Right lobe of liver (tissue), 6 donors: ENCODE measurements at regions not wholly inside any gene's neighbourhood (a gene's known extent, or its start where the extent isn't known, plus 50 kb on each side); places are given as distances from the start of the nearest gene placed in this dataset.

Experiments used
- ATAC-seq, 4 donors: fragments of 200-7000 bp; cut with Tn5 transposase; one replicate each; pipeline ENCODE4 v1.9.1; 2020; ENCODE audit warnings: mild to moderate bottlenecking in 4 of 4, moderate library complexity in 4 of 4
- DNase-seq, 3 donors: peaks; one replicate each; pipeline ENCODE4 v3.0.0-alpha.2; 2020
- H3K27ac ChIP-seq, 3 donors: fragments of 200-600 bp; one replicate each; pipeline ENCODE4 v1.8.0; 2022
- H3K27me3 ChIP-seq, 2 donors: fragments of 200-600 bp; one replicate each; pipeline ENCODE4 v1.8.0; 2022
- H3K36me3 ChIP-seq, 4 donors: fragments of 200-600 bp; sonication (generic) in 1 of 4; one replicate each; pipeline versions ENCODE4 v1.5.1 to v1.8.0; 2017 to 2022; ENCODE audit warnings: control low read depth in 1 of 4
- H3K4me1 ChIP-seq, 4 donors: fragments of 200-600 bp; sonication (generic) in 1 of 4; one replicate each; pipeline versions ENCODE4 v1.5.1 to v1.8.0; 2017 to 2022; ENCODE audit warnings: control low read depth in 1 of 4
- H3K4me3 ChIP-seq, 3 donors: fragments of 200-600 bp; one replicate each; pipeline ENCODE4 v1.8.0; 2022
- H3K9me3 ChIP-seq, 4 donors: fragments of 200-600 bp; sonication (generic) in 1 of 4; one replicate each; pipeline versions ENCODE4 v1.5.1 to v1.8.0; 2017 to 2022; ENCODE audit warnings: control low read depth in 1 of 4
- POLR2A ChIP-seq: fragments of 450-650 bp; IDR thresholded peaks from one replicate; pipeline ENCODE4 v1.6.1; 2017; ENCODE audit warnings: antibody characterized with exemption, mild to moderate bottlenecking
- whole genome bisulfite sequencing: methylation state at CpG from one replicate; pipeline ENCODE4 v1.1.6; 2018; ENCODE audit warnings: low coverage, low lambda C conversion rate; ENCODE audit not compliant: insufficient coverage; ENCODE audit errors: missing lambda C conversion rate; 5-methylcytosine and 5-hydroxymethylcytosine counted together
- intact Hi-C, 2 donors: fragments of 100-400 bp; cut with DNase I; formaldehyde crosslinking; loops; one replicate each; pipeline versions ENCODE4 v1.11.2 to v1.14.1; 2022
- TF ChIP-seq, protein P1 (sequence below), 4 donors: fragments of 200-600 bp in 3 of 4; fragments of 450-650 bp in 1 of 4; IDR thresholded peaks; one replicate each; pipeline versions ENCODE4 v1.5.1 to v1.8.0; 2016 to 2022; ENCODE audit warnings: antibody characterized with exemption in 4 of 4, mild to moderate bottlenecking in 2 of 4
- donor health status: DM: no; HTN: yes; CAD: no.
- donor health status: DM: no; HTN: no; CAD: no.
- donor health status: DM: no; HTN: no; CAD: no.
- donor health status: DM: no; HTN: yes; CAD: no.
- donor health status: DM: no; HTN: yes; CAD: no.

DNA sequence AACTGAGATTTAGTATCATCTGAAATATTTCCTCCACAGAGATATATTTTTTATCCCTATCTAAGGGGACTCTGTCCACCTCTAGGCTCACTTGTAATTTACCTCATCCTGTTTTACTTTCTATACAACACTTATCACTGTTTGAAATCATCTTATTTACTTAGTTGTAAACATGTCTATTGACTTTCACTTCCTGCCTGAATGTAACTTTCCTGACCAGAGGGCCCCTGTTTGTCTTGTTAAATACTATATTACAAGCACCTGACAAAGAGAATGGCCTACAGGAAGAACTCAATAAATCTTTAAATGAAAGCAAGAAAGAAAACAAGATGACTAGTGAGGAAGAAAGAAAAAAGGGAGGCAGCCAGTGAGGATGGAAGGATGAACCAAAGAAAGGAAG is 1727.5 kb downstream of the LRRC4C start:
- intact Hi-C loops = no loop called here
- peak in 1 of 4 donors; percentile 35 for ATAC-seq
- H3K36me3 ChIP-seq = no peaks in the 10 kb centered on the region
- no peaks in the 10 kb centered on the region for H3K9me3 ChIP-seq
- TF ChIP-seq, protein P1, sequence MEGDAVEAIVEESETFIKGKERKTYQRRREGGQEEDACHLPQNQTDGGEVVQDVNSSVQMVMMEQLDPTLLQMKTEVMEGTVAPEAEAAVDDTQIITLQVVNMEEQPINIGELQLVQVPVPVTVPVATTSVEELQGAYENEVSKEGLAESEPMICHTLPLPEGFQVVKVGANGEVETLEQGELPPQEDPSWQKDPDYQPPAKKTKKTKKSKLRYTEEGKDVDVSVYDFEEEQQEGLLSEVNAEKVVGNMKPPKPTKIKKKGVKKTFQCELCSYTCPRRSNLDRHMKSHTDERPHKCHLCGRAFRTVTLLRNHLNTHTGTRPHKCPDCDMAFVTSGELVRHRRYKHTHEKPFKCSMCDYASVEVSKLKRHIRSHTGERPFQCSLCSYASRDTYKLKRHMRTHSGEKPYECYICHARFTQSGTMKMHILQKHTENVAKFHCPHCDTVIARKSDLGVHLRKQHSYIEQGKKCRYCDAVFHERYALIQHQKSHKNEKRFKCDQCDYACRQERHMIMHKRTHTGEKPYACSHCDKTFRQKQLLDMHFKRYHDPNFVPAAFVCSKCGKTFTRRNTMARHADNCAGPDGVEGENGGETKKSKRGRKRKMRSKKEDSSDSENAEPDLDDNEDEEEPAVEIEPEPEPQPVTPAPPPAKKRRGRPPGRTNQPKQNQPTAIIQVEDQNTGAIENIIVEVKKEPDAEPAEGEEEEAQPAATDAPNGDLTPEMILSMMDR (IDR thresholded peaks at IDR 0.05) = no peak
- no peak for TF ChIP-seq POLR2A
- H3K27me3 ChIP-seq = no peaks in the 10 kb centered on the region
- H3K4me1 ChIP-seq = no peaks in the 10 kb centered on the region
- no peak for DNase-seq
- no peak overlapping the region for H3K4me3 ChIP-seq
- no peak overlapping the region for H3K27ac ChIP-seq

DNA sequence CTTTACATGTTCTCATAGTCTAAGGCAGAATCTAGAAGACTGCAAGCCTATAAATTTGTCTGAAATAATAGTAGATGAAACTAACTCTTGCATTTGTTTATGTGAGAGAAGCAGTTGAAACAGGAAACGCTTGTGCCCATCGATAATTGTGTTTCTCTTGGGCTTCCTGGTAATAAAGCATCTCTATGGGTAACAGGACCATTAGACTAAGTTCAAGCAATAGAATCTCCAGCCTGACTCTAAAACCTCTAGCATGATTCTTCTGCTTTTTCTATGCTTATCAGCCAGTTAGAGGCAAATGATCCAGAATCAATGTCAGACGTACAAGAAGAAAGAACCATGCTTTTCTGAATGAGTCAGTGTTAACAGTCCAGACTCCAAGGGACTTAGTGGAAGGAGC is 1734.4 kb downstream of the LRRC4C start:
- H3K36me3 ChIP-seq = no peaks in the 10 kb centered on the region
- H3K9me3 ChIP-seq = no peaks in the 10 kb centered on the region
- no peaks in the 10 kb centered on the region for H3K27me3 ChIP-seq
- TF ChIP-seq POLR2A = no peak
- TF ChIP-seq, protein P1 (IDR thresholded peaks at IDR 0.05) = no peak
- DNase-seq (no peak), ATAC-seq (no peak)
- no peak overlapping the region for H3K4me3 ChIP-seq
- no peak overlapping the region for H3K27ac ChIP-seq
- whole genome bisulfite sequencing = 52% methylated on average over 3 of the region's 3 CpGs
- H3K4me1 ChIP-seq = no peaks in the 10 kb centered on the region
- intact Hi-C loops = no loop called here

DNA sequence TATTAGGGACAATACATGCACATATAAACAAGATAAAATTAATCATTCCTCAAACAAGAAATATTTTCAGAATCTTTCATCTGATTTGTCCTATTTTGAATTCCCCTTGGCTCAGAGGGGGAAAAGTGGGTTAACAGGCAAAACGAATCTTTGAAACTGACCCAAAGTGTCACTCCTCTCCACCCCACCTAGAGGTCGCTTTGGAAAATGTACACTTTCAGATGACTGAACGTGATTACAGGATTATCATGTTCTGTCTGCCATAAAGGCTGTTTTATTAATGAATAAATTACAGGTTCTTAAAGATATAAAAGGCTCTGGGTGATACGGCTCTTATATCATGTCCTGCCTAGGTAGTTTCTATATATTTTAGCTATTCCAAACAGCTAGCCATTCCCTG is 1735.0 kb downstream of the LRRC4C start:
- WGBS = 23% methylated on average over 4 of the region's 4 CpGs
- Histone ChIP-seq H3K27me3 (no peaks in the 10 kb centered on the region), H3K36me3 (no peaks in the 10 kb centered on the region), H3K9me3 (no peaks in the 10 kb centered on the region), H3K27ac (no peak overlapping the region), H3K4me3 (no peak overlapping the region), H3K4me1 (no peaks in the 10 kb centered on the region)
- intact Hi-C loops = no loop called here
- TF ChIP-seq, protein P1 (IDR thresholded peaks at IDR 0.05) = peak in 2 of 4 donors; percentile 28 to 31
- no peak for TF ChIP-seq POLR2A
- ATAC-seq (no peak), DNase-seq (no peak)

DNA sequence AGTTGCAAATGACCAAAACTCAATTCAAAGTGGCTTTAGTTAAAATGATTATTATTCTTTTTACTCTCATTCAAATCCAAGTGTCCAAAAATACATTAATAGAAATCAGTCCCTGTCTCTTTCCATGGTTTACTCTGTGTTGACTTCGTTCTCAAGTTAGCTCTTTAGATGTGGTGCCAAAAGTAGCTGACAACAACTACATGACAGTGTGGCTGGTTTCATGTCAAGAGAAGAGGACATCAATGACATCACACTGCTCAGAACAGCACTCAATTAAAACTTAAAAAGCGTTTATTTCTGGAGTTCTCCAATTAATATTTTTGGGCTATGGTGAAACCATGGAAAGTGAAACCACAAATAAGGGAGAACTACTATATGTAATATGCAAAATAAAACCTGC is 1746.9 kb downstream of the LRRC4C start:
- 57% methylated on average over 2 of the region's 2 CpGs for WGBS
- intact Hi-C loops = no loop called here
- H3K36me3 ChIP-seq = no peaks in the 10 kb centered on the region

More for the DNA sequence above, 1746.9 kb downstream of the LRRC4C start:
- H3K4me3 ChIP-seq = no peak overlapping the region
- DNase-seq (no peak), ATAC-seq (no peak)
- no peak overlapping the region for H3K27ac ChIP-seq
- TF ChIP-seq, protein P1 (IDR thresholded peaks at IDR 0.05) = no peak
- no peak for TF ChIP-seq POLR2A
- H3K4me1 ChIP-seq = no peaks in the 10 kb centered on the region
- H3K27me3 ChIP-seq = no peaks in the 10 kb centered on the region
- H3K9me3 ChIP-seq = no peaks in the 10 kb centered on the region
